ENCODE measurements at regions not wholly inside any gene's neighbourhood (a gene's known extent, or its start where the extent isn't known, plus 50 kb on each side); places are given as distances from the start of the nearest gene placed in this dataset.
"Not testable (repeated sequence)": the region's sequence is repeated elsewhere in the genome, so short reads cannot be mapped to it uniquely, and the experiment has no call there.

DNA sequence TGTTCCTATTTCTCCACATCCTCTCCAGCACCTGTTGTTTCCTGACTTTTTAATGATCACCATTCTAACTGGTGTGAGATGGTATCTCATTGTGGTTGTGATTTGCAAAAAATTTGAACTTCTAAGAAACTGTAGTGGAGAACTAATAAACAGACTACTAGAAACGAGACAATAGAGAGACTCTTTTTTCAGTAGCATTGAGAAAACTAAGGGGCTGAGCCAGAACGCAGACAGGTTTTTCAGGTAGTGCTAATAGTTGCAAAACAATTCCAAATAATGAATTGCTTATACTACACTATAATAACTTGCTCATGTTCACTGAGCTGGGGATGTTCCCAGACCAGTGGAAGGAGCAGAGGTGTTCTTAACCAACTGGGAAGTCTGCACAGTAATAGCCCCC lies 98.8 kb upstream of the DPH5 start:
- Histone ChIP-seq H3K4me3 (no peak overlapping the region), H3K9ac (ENCODE audit: control insufficient read depth, insufficient read depth, low read length) (no peak overlapping the region), H3K4me2 (ENCODE audit: control insufficient read depth, insufficient read depth) (no peak overlapping the region), H3K27ac (ENCODE audit: control insufficient read depth, insufficient read depth) (no peak overlapping the region), H4K20me1 (ENCODE audit: control insufficient read depth, insufficient read depth) (no peaks in the 10 kb centered on the region), H3K36me3 (ENCODE audit: control insufficient read depth in 2 of 2, insufficient read depth in 2 of 2, low read length in 1 of 2) (no peaks in the 10 kb centered on the region), H3K4me1 (ENCODE audit: control insufficient read depth, insufficient read depth, low read length) (peaks cover 23% of the 10 kb centered on the region), H2AFZ (ENCODE audit: control insufficient read depth, low read depth, low read length) (no peak overlapping the region), H3K79me2 (ENCODE audit: control insufficient read depth, insufficient read depth, low read length) (no peaks in the 10 kb centered on the region), H3K9me3 (replicated peaks; ENCODE audit: control insufficient read depth, insufficient read depth, low read length) (no peaks in the 10 kb centered on the region; the same call in 2 of the 3 replicates), H3K27me3 (replicated peaks in 1 of 2; ENCODE audit: control insufficient read depth in 2 of 2, insufficient read depth in 2 of 2, low read length in 1 of 2) (no peaks in the 10 kb centered on the region; a peak in 1 of 4 replicates)
- ChIA-PET POLR2A (no interaction called here), RAD21 (ENCODE audit: unreplicated experiment) (no interaction called here), SMC1A (ENCODE audit: uncharacterized antibody, unreplicated experiment) (no interaction called here), CTCF (no interaction called here)
- intact Hi-C loops (cut with micrococcal nuclease; ENCODE audit: unreplicated experiment) (loop anchor here (5.0 kb wide), 1 partner anchor 97 kb away; the partner anchor contains the start of gene DPH5), in situ Hi-C loops (cut with MboI) (no loop called here)
- no peak for FAIRE-seq
- BruUV-seq (replicated peaks): no TSS peak
- no peak for DNase-seq (ENCODE audit: low read depth, low spot score)
- TF ChIP-seq EP300 (IDR thresholded peaks at IDR 0.05; ENCODE audit: borderline replicate concordance in 1 of 2, control insufficient read depth in 1 of 2, low read depth in 2 of 2, low read length in 2 of 2) (no peak), TCF7 (IDR thresholded peaks at IDR 0.05; ENCODE audit: borderline replicate concordance) (no peak), YY1 (IDR thresholded peaks at IDR 0.05; ENCODE audit: low read depth, low read length) (no peak), CEBPB (IDR thresholded peaks at IDR 0.05; ENCODE audit: borderline replicate concordance in 1 of 2, low read depth in 2 of 2, low read length in 2 of 2) (no peak), CBX3 (IDR thresholded peaks at IDR 0.05; ENCODE audit: borderline replicate concordance, low read depth) (no peak)
- TF ChIP-seq, protein P1, sequence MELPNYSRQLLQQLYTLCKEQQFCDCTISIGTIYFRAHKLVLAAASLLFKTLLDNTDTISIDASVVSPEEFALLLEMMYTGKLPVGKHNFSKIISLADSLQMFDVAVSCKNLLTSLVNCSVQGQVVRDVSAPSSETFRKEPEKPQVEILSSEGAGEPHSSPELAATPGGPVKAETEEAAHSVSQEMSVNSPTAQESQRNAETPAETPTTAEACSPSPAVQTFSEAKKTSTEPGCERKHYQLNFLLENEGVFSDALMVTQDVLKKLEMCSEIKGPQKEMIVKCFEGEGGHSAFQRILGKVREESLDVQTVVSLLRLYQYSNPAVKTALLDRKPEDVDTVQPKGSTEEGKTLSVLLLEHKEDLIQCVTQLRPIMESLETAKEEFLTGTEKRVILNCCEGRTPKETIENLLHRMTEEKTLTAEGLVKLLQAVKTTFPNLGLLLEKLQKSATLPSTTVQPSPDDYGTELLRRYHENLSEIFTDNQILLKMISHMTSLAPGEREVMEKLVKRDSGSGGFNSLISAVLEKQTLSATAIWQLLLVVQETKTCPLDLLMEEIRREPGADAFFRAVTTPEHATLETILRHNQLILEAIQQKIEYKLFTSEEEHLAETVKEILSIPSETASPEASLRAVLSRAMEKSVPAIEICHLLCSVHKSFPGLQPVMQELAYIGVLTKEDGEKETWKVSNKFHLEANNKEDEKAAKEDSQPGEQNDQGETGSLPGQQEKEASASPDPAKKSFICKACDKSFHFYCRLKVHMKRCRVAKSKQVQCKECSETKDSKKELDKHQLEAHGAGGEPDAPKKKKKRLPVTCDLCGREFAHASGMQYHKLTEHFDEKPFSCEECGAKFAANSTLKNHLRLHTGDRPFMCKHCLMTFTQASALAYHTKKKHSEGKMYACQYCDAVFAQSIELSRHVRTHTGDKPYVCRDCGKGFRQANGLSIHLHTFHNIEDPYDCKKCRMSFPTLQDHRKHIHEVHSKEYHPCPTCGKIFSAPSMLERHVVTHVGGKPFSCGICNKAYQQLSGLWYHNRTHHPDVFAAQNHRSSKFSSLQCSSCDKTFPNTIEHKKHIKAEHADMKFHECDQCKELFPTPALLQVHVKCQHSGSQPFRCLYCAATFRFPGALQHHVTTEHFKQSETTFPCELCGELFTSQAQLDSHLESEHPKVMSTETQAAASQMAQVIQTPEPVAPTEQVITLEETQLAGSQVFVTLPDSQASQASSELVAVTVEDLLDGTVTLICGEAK (IDR thresholded peaks at IDR 0.05; ENCODE audit: borderline replicate concordance): no peak
- WGBS (ENCODE audit: insufficient coverage, insufficient replicate concordance, low lambda C conversion rate, missing lambda C conversion rate): 69% methylated on average over 2 of the region's 2 CpGs
- ATAC-seq: no peak

DNA sequence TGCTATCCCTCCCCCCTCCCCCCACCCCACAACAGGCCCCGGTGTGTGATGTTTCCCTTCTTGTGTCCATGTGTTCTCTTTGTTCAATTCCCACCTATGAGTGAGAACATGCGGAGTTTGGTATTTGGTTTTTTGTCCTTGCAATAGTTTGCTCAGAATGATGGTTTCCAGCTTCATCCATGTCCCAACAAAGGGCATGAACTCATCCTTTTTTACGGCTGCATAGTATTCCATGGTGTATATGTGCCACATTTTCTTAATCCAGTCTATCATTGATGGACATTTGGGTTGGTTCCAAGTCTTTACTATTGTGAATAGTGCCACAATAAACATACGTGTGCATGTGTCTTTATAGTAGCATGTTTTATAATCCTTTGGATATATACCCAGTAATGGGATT lies 98.3 kb upstream of the DPH5 start:
- H3K4me3 ChIP-seq; POLR2A ChIA-PET; ATAC-seq; DNase-seq (ENCODE audit: low read depth, low spot score); H3K9me3 ChIP-seq (replicated peaks; ENCODE audit: control insufficient read depth, insufficient read depth, low read length); H2AFZ ChIP-seq (ENCODE audit: control insufficient read depth, low read depth, low read length); H3K27ac ChIP-seq (ENCODE audit: control insufficient read depth, insufficient read depth); in situ Hi-C loops (cut with MboI); SMC1A ChIA-PET (ENCODE audit: uncharacterized antibody, unreplicated experiment); H3K9ac ChIP-seq (ENCODE audit: control insufficient read depth, insufficient read depth, low read length); H4K20me1 ChIP-seq (ENCODE audit: control insufficient read depth, insufficient read depth); H3K79me2 ChIP-seq (ENCODE audit: control insufficient read depth, insufficient read depth, low read length); H3K27me3 ChIP-seq (replicated peaks in 1 of 2; ENCODE audit: control insufficient read depth in 2 of 2, insufficient read depth in 2 of 2, low read length in 1 of 2); H3K4me2 ChIP-seq (ENCODE audit: control insufficient read depth, insufficient read depth); BruUV-seq (replicated peaks); CTCF ChIA-PET; FAIRE-seq; RAD21 ChIA-PET (ENCODE audit: unreplicated experiment); H3K36me3 ChIP-seq (ENCODE audit: control insufficient read depth in 2 of 2, insufficient read depth in 2 of 2, low read length in 1 of 2): not testable (repeated sequence)
- WGBS (ENCODE audit: insufficient coverage, insufficient replicate concordance, low lambda C conversion rate, missing lambda C conversion rate): 73% methylated on average over 3 of the region's 4 CpGs
- peaks cover 23% of the 10 kb centered on the region for H3K4me1 ChIP-seq (ENCODE audit: control insufficient read depth, insufficient read depth, low read length)
- intact Hi-C loops (cut with micrococcal nuclease; ENCODE audit: unreplicated experiment): loop anchor here (5.0 kb wide), 1 partner anchor 97 kb away; the partner anchor contains the start of gene DPH5
